ENCODE measurements at regions not wholly inside any gene's neighbourhood (a gene's known extent, or its start where the extent isn't known, plus 50 kb on each side); places are given as distances from the start of the nearest gene placed in this dataset.
A peak's percentile ranks its signal among the peaks of the same experiment; 100 is the strongest.

- Histone ChIP-seq H3K9me3 (no peaks in the 10 kb centered on the region), H3K27ac (no peak overlapping the region), H3K36me3 (no peaks in the 10 kb centered on the region), H3K27me3 (no peaks in the 10 kb centered on the region), H3K4me3 (no peak overlapping the region), H3K4me1 (peaks cover 0 to 5% (median 1%) of the 10 kb centered on the region in 4 donors)
- TF ChIP-seq CTCF (IDR thresholded peaks at IDR 0.05): no peak
- no peak for TF ChIP-seq EP300 (IDR thresholded peaks at IDR 0.05)
- no peak for TF ChIP-seq POLR2A (IDR thresholded peaks at IDR 0.05)
- no peak for TF ChIP-seq POLR2AphosphoS5 (IDR thresholded peaks at IDR 0.05)
- 81 to 90% (median 82%) methylated on average over 8 of the region's 8 CpGs for WGBS, 5 donors
- intact Hi-C loops (cut with DNase I; ENCODE audit: low total_unique reads): no loop called here
- no peak for DNase-seq
Measured at GRCh38 chr2:47239119-47239969, 63.0 kb upstream of the CALM2 start.

- H3K4me3 ChIP-seq: no peak overlapping the region
- WGBS, 5 donors: 81 to 95% (median 88%) methylated on average over 1 of the region's 1 CpG
- intact Hi-C loops (cut with DNase I; ENCODE audit: low total_unique reads): no loop called here
- peaks cover 0 to 5% (median 0%) of the 10 kb centered on the region in 4 donors for H3K4me1 ChIP-seq
- no peaks in the 10 kb centered on the region for H3K36me3 ChIP-seq
- TF ChIP-seq CTCF (IDR thresholded peaks at IDR 0.05): no peak
- TF ChIP-seq POLR2AphosphoS5 (IDR thresholded peaks at IDR 0.05): no peak
- TF ChIP-seq EP300 (IDR thresholded peaks at IDR 0.05): no peak
- TF ChIP-seq POLR2A (IDR thresholded peaks at IDR 0.05): no peak
- no peak for DNase-seq
- no peak overlapping the region for H3K27ac ChIP-seq
- no peaks in the 10 kb centered on the region for H3K27me3 ChIP-seq
- no peaks in the 10 kb centered on the region for H3K9me3 ChIP-seq
Measured at GRCh38 chr2:47238638-47239037, 62.3 kb upstream of the CALM2 start.

- H3K4me1 ChIP-seq: peaks cover 0 to 5% (median 0%) of the 10 kb centered on the region in 4 donors
- WGBS, 5 donors: 56 to 74% (median 66%) methylated on average over 12 of the region's 12 CpGs
- H3K9me3 ChIP-seq: no peaks in the 10 kb centered on the region
- TF ChIP-seq POLR2A (IDR thresholded peaks at IDR 0.05) (no peak), POLR2AphosphoS5 (IDR thresholded peaks at IDR 0.05) (no peak), CTCF (IDR thresholded peaks at IDR 0.05) (no peak), EP300 (IDR thresholded peaks at IDR 0.05) (no peak)
- H3K36me3 ChIP-seq: no peaks in the 10 kb centered on the region
- no peak overlapping the region for H3K27ac ChIP-seq
- intact Hi-C loops (cut with DNase I; ENCODE audit: low total_unique reads): no loop called here
- no peak overlapping the region for H3K4me3 ChIP-seq
- H3K27me3 ChIP-seq: no peaks in the 10 kb centered on the region
- peak in 1 of 2 donors; percentile 83 for DNase-seq
Measured at GRCh38 chr2:47237375-47238334, 61.3 kb upstream of the CALM2 start.

GRCh38 chr2:47236503-47237215, 60.3 kb upstream of the CALM2 start:
- no peak for DNase-seq
- WGBS, 5 donors: 82 to 96% (median 87%) methylated on average over 2 of the region's 2 CpGs
- no peak for TF ChIP-seq CTCF (IDR thresholded peaks at IDR 0.05)
- no peak for TF ChIP-seq POLR2AphosphoS5 (IDR thresholded peaks at IDR 0.05)
- no peak for TF ChIP-seq POLR2A (IDR thresholded peaks at IDR 0.05)
- no peak for TF ChIP-seq EP300 (IDR thresholded peaks at IDR 0.05)
- Histone ChIP-seq H3K4me1 (peaks cover 0 to 5% (median 0%) of the 10 kb centered on the region in 4 donors), H3K27ac (no peak overlapping the region), H3K36me3 (no peaks in the 10 kb centered on the region), H3K4me3 (no peak overlapping the region), H3K27me3 (no peaks in the 10 kb centered on the region), H3K9me3 (no peaks in the 10 kb centered on the region)
- intact Hi-C loops (cut with DNase I; ENCODE audit: low total_unique reads): no loop called here

Data from stomach (tissue), 8 donors.